ENCODE measurements at regions not wholly inside any gene's neighbourhood (a gene's known extent, or its start where the extent isn't known, plus 50 kb on each side); places are given as distances from the start of the nearest gene placed in this dataset.
A peak's percentile ranks its signal among the peaks of the same experiment; 100 is the strongest.

DNA sequence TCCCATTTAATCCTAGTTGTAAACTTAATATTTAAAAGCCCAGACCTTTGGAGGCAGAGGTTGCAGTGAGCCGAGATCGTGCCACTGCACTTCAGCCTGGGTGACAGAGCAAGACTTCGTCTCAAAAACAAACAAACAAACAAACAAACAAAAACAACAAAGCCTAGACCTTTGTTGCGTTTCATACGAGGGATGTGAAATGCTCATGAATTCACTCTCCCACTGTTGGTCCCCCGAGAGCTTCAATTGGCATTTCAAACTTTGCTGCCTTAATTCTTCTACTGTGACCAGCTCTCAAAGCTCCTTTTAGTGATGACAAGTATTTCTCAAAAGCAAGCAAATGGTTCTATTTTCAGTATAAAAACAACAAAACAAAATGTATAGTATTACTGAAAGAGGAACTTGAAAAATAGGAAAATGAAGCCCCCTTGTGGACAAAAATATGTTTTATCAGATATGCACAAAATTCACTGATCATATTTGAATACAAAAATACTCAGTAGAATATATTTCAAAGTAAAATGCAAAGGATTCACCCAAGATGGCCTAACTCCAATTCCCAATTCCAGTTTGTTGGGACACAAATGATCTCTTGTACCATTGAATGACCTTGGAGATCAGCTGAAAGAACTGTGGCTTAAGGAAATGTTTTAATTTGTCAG, 140.4 kb downstream of the ESM1 start:
- H3K27ac ChIP-seq: peak overlapping the region in 2 of 4 donors; percentile 23 to 39

DNA sequence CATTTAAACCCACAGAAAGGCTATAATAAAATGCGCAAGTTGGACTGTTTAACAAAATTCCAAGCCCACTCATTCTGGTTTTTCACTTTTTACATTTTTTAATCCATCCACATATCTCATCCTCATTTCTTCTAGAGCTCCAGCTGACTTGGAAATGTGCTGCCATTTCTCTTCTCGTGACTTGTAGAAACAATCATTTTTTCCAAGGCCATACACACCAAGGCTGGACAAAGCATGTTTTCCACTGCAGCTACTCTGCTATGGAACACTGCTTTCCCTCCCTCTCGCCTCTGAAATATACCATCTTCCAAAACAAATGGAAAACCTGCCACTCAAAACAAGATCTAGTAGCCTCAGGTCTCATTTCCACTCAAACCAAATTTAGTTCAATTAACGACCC, 141.1 kb downstream of the ESM1 start:
- H3K36me3 ChIP-seq: no peaks in the 10 kb centered on the region
- no peaks in the 10 kb centered on the region for H3K4me1 ChIP-seq
- DNase-seq: no peak
- H3K27ac ChIP-seq: no peak overlapping the region
- H3K27me3 ChIP-seq: no peaks in the 10 kb centered on the region
- no peak overlapping the region for H3K4me3 ChIP-seq
- no peaks in the 10 kb centered on the region for H3K9me3 ChIP-seq
- no peak for TF ChIP-seq POLR2A (IDR thresholded peaks at IDR 0.05)
- TF ChIP-seq, protein P1, sequence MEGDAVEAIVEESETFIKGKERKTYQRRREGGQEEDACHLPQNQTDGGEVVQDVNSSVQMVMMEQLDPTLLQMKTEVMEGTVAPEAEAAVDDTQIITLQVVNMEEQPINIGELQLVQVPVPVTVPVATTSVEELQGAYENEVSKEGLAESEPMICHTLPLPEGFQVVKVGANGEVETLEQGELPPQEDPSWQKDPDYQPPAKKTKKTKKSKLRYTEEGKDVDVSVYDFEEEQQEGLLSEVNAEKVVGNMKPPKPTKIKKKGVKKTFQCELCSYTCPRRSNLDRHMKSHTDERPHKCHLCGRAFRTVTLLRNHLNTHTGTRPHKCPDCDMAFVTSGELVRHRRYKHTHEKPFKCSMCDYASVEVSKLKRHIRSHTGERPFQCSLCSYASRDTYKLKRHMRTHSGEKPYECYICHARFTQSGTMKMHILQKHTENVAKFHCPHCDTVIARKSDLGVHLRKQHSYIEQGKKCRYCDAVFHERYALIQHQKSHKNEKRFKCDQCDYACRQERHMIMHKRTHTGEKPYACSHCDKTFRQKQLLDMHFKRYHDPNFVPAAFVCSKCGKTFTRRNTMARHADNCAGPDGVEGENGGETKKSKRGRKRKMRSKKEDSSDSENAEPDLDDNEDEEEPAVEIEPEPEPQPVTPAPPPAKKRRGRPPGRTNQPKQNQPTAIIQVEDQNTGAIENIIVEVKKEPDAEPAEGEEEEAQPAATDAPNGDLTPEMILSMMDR (IDR thresholded peaks at IDR 0.05): no peak

More for the DNA sequence above, 140.4 kb downstream of the ESM1 start:
- no peaks in the 10 kb centered on the region for H3K36me3 ChIP-seq
- no peaks in the 10 kb centered on the region for H3K4me1 ChIP-seq
- TF ChIP-seq, protein P1 (IDR thresholded peaks at IDR 0.05): peak; percentile 62 to 80 (median 66)
- TF ChIP-seq POLR2A (IDR thresholded peaks at IDR 0.05): no peak
- H3K9me3 ChIP-seq: no peaks in the 10 kb centered on the region
- no peaks in the 10 kb centered on the region for H3K27me3 ChIP-seq
- peak overlapping the region in 2 of 4 donors; percentile 8 to 11 for H3K4me3 ChIP-seq
- no peak for DNase-seq

DNA sequence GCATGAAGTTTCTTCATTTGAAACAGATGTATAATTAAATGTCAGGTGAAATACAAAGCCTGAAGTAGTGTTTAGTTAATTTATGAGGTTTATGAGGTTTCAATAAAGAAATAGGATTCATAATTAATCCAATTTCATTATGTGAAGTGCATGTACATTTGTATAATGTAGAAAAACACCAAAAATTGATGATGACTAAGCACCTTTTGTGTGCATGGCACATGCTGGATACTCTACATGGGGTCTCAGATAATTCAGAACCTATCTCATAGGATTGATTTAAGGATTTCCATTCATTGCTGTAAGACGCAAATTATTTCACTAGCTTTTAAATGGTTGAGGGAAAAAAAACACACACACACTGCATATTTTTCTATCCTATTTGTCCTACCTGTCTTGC, 143.9 kb downstream of the ESM1 start:
- Histone ChIP-seq H3K4me3 (no peak overlapping the region), H3K9me3 (no peaks in the 10 kb centered on the region), H3K36me3 (no peaks in the 10 kb centered on the region), H3K27ac (no peak overlapping the region), H3K27me3 (no peaks in the 10 kb centered on the region), H3K4me1 (no peaks in the 10 kb centered on the region)
- TF ChIP-seq POLR2A (IDR thresholded peaks at IDR 0.05): no peak
- TF ChIP-seq, protein P1 (IDR thresholded peaks at IDR 0.05): no peak
- DNase-seq: no peak

DNA sequence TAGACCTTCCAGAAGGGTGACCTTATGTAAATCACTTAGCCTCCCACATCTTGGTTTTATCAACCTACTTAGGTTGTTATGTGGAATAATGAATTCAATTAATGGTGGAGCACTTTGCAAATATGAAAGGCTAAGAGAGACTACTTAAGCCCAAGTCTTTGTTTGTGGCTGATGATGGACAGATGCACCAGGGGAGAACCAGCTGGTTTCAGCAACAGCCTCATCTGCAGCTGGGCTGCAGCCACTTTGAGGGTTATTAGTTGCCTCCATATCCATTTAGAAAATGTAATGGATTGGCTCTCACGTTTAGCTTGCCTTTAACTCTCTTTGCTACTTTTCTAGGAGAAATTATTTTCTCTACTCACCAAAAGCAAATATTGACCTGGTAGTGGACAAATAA, 146.6 kb downstream of the ESM1 start:
- no peaks in the 10 kb centered on the region for H3K36me3 ChIP-seq
- H3K27me3 ChIP-seq: no peaks in the 10 kb centered on the region
- no peaks in the 10 kb centered on the region for H3K9me3 ChIP-seq
- DNase-seq: no peak
- H3K4me3 ChIP-seq: no peak overlapping the region
- no peak overlapping the region for H3K27ac ChIP-seq
- no peaks in the 10 kb centered on the region for H3K4me1 ChIP-seq
- TF ChIP-seq, protein P1 (IDR thresholded peaks at IDR 0.05): no peak
- TF ChIP-seq POLR2A (IDR thresholded peaks at IDR 0.05): no peak

DNA sequence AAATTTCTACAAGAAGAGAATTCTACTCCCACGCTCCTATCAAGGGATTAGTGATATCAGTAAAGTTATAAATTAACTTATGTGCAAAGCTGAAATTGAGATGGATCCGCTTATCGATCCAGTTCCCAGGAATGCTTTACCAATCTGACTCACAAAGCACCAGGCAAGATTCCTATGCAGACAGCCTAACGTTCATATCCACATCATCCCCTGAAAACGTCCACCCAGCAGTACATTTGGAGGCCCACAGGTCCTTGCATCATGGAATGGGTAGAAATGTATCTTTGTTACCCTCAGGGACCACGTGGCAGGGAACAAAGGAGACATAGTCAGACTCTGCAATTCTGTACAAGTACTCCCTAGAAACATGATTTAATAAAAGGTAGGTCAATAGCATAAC, 147.4 kb downstream of the ESM1 start:
- H3K4me1 ChIP-seq: no peaks in the 10 kb centered on the region
- no peaks in the 10 kb centered on the region for H3K27me3 ChIP-seq
- H3K27ac ChIP-seq: no peak overlapping the region
- no peak overlapping the region for H3K4me3 ChIP-seq
- no peaks in the 10 kb centered on the region for H3K36me3 ChIP-seq
- no peak for DNase-seq
- H3K9me3 ChIP-seq: no peaks in the 10 kb centered on the region
- no peak for TF ChIP-seq POLR2A (IDR thresholded peaks at IDR 0.05)
- TF ChIP-seq, protein P1 (IDR thresholded peaks at IDR 0.05): no peak

DNA sequence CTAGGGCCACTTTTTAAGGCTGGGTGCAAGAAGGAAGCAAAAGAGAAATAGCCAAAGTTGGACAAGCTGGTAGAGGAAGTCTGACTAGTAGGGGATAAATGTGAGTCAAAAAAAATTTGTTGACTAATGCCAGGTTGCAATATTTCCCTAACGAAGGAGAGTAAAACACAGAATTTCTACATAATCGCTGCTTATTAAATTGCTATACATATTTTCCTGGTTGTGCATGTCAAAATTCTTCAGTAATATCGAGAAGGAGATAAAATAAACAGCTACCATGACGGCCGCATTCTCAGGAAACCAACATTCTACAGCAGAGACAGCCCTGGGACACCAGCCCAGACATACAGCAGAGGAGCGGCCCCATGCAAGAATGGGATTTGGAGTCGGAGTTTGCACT, 148.3 kb downstream of the ESM1 start:
- TF ChIP-seq, protein P1 (IDR thresholded peaks at IDR 0.05): no peak
- TF ChIP-seq POLR2A (IDR thresholded peaks at IDR 0.05): no peak
- no peaks in the 10 kb centered on the region for H3K27me3 ChIP-seq
- no peaks in the 10 kb centered on the region for H3K4me1 ChIP-seq
- no peaks in the 10 kb centered on the region for H3K36me3 ChIP-seq
- no peak for DNase-seq
- no peak overlapping the region for H3K4me3 ChIP-seq
- no peak overlapping the region for H3K27ac ChIP-seq
- H3K9me3 ChIP-seq: no peaks in the 10 kb centered on the region

Measured in Peyer's patch (tissue), 4 donors.